Thyroid gland (tissue), 4 donors: ENCODE measurements at regions not wholly inside any gene's neighbourhood (a gene's known extent, or its start where the extent isn't known, plus 50 kb on each side); places are given as distances from the start of the nearest gene placed in this dataset.

ENCODE experiments used
- DNase-seq, 2 donors: peaks; one replicate each; pipeline ENCODE4 v3.0.0-alpha.2; 2019
- H3K27ac ChIP-seq, 3 donors: fragments of 200-600 bp; sonication (generic); 1 replicate in 2 of 3; 2 replicates in 1 of 3; pipeline ENCODE4 v1.5.1; 2016 to 2019; ENCODE audit warnings: mild to moderate bottlenecking in 1 of 3, moderate library complexity in 1 of 3
- H3K27me3 ChIP-seq: fragments of 200-600 bp; sonication (generic); one replicate; pipeline ENCODE4 v1.5.1; 2019
- H3K36me3 ChIP-seq, 2 donors: fragments of 200-600 bp; sonication (generic); one replicate each; pipeline ENCODE4 v1.5.1; 2016 to 2019
- H3K4me1 ChIP-seq, 2 donors: fragments of 200-600 bp; sonication (generic); one replicate each; pipeline ENCODE4 v1.5.1; 2017 to 2019
- H3K4me3 ChIP-seq, 3 donors: fragments of 200-600 bp; sonication (generic); replicated peaks in 1 of 3; 1 replicate in 2 of 3; 2 replicates in 1 of 3; pipeline ENCODE4 v1.5.1; 2016; ENCODE audit warnings: mild to moderate bottlenecking in 1 of 3
- H3K9me3 ChIP-seq: fragments of 200-600 bp; sonication (generic); one replicate; pipeline ENCODE4 v1.5.1; 2017
- CTCF ChIP-seq, 6 experiments: fragments of 200-600 bp in 3 of 6; fragments of 450-650 bp in 3 of 6; sonication (generic) in 3 of 6; IDR thresholded peaks; one replicate each; pipeline ENCODE4 v1.5.1; 2016 to 2019; ENCODE audit warnings: antibody characterized with exemption in 6 of 6, mild to moderate bottlenecking in 2 of 6, inconsistent platforms in 1 of 6, moderate library complexity in 1 of 6
- POLR2A ChIP-seq, 2 donors: fragments of 450-650 bp; IDR thresholded peaks; one replicate each; pipeline ENCODE4 v1.6.1; 2017; ENCODE audit warnings: antibody characterized with exemption in 2 of 2, mild to moderate bottlenecking in 2 of 2, moderate library complexity in 1 of 2
- WGBS, 2 donors: methylation state at CpG; one replicate each; pipeline ENCODE4 v1.1.5; 2017; 5-methylcytosine and 5-hydroxymethylcytosine counted together
- intact Hi-C: fragments of 100-400 bp; cut with DNase I; formaldehyde crosslinking; loops from one replicate; pipeline ENCODE4 v1.15.1; 2023

GRCh38 chr5:102554082-102554481 lies 55.3 kb upstream of the SLCO6A1 start:
- Histone ChIP-seq H3K9me3 (no peaks in the 10 kb centered on the region), H3K27me3 (no peaks in the 10 kb centered on the region), H3K4me3 (no peak overlapping the region), H3K36me3 (no peaks in the 10 kb centered on the region), H3K27ac (peak overlapping the region in 2 of 3 donors; percentile 23 to 25), H3K4me1 (peaks cover 5 to 9% of the 10 kb centered on the region in 2 donors)
- DNase-seq = peak; percentile 17 to 21
- WGBS, 2 donors = 8 to 20% methylated on average over 2 of the region's 2 CpGs
- TF ChIP-seq POLR2A (IDR thresholded peaks at IDR 0.05) (no peak), CTCF (IDR thresholded peaks at IDR 0.05) (no peak)
- intact Hi-C loops = no loop called here

GRCh38 chr5:102554728-102555127 lies 55.9 kb upstream of the SLCO6A1 start:
- no peaks in the 10 kb centered on the region for H3K36me3 ChIP-seq
- peak overlapping the region in 1 of 3 donors; percentile 25 for H3K27ac ChIP-seq
- no peak overlapping the region for H3K4me3 ChIP-seq
- 93 to 95% methylated on average over 1 of the region's 1 CpG for WGBS, 2 donors
- TF ChIP-seq CTCF (IDR thresholded peaks at IDR 0.05) (peak in 3 of 6 experiments; percentile 24 to 49 (median 32)), POLR2A (IDR thresholded peaks at IDR 0.05) (no peak)
- H3K27me3 ChIP-seq = no peaks in the 10 kb centered on the region
- no peak for DNase-seq
- no peaks in the 10 kb centered on the region for H3K9me3 ChIP-seq
- H3K4me1 ChIP-seq = peaks cover 5 to 9% of the 10 kb centered on the region in 2 donors
- intact Hi-C loops = no loop called here

- Histone ChIP-seq H3K9me3 (no peaks in the 10 kb centered on the region), H3K4me1 (no peaks in the 10 kb centered on the region), H3K27ac (no peak overlapping the region), H3K36me3 (no peaks in the 10 kb centered on the region), H3K4me3 (no peak overlapping the region), H3K27me3 (no peaks in the 10 kb centered on the region)
- TF ChIP-seq CTCF (IDR thresholded peaks at IDR 0.05) (peak in 4 of 6 experiments; percentile 35 to 58 (median 50)), POLR2A (IDR thresholded peaks at IDR 0.05) (no peak)
- peak; percentile 25 to 30 for DNase-seq
- intact Hi-C loops = no loop called here
- WGBS, 2 donors = 42 to 43% methylated on average over 11 of the region's 11 CpGs
These were observed 63.3 kb upstream of the SLCO6A1 start for GRCh38 chr5:102561894-102562760.

- no peak for DNase-seq
- Histone ChIP-seq H3K4me1 (no peaks in the 10 kb centered on the region), H3K27ac (no peak overlapping the region), H3K36me3 (no peaks in the 10 kb centered on the region), H3K9me3 (no peaks in the 10 kb centered on the region), H3K4me3 (no peak overlapping the region), H3K27me3 (no peaks in the 10 kb centered on the region)
- 79% methylated on average over 4 of the region's 4 CpGs for WGBS, 2 donors
- TF ChIP-seq POLR2A (IDR thresholded peaks at IDR 0.05) (no peak), CTCF (IDR thresholded peaks at IDR 0.05) (no peak)
- intact Hi-C loops = no loop called here
These were observed 71.9 kb upstream of the SLCO6A1 start for GRCh38 chr5:102570747-102571146.

- Histone ChIP-seq H3K27me3 (no peaks in the 10 kb centered on the region), H3K27ac (no peak overlapping the region), H3K9me3 (no peaks in the 10 kb centered on the region), H3K4me1 (no peaks in the 10 kb centered on the region), H3K4me3 (no peak overlapping the region), H3K36me3 (no peaks in the 10 kb centered on the region)
- no peak for DNase-seq
- intact Hi-C loops = no loop called here
- no peak for TF ChIP-seq POLR2A (IDR thresholded peaks at IDR 0.05)
- TF ChIP-seq CTCF (IDR thresholded peaks at IDR 0.05) = no peak
These were observed 79.6 kb upstream of the SLCO6A1 start for GRCh38 chr5:102578362-102578761.
